ENCODE measurements at regions not wholly inside any gene's neighbourhood (a gene's known extent, or its start where the extent isn't known, plus 50 kb on each side); places are given as distances from the start of the nearest gene placed in this dataset.

DNA sequence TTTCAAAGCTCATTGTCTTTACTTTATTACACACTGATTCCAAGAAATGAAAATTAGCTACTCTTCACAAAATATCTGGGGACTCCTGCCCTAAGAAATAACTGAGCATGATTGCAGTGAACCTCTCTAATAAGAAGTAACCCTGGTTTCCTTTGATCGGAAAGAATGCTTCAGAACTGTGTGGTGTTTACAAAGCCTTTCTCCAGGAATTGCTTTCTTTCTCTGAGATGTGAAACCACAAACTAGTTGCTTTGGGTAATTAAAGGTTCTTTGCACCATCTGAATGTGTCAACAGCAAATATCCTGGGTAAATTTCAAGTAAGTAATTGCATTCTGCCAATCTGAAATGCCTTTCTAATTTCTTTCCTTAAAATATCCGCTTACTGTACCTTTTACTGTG is 292.9 kb upstream of the SLIT2 start:
- TF ChIP-seq, protein P1, sequence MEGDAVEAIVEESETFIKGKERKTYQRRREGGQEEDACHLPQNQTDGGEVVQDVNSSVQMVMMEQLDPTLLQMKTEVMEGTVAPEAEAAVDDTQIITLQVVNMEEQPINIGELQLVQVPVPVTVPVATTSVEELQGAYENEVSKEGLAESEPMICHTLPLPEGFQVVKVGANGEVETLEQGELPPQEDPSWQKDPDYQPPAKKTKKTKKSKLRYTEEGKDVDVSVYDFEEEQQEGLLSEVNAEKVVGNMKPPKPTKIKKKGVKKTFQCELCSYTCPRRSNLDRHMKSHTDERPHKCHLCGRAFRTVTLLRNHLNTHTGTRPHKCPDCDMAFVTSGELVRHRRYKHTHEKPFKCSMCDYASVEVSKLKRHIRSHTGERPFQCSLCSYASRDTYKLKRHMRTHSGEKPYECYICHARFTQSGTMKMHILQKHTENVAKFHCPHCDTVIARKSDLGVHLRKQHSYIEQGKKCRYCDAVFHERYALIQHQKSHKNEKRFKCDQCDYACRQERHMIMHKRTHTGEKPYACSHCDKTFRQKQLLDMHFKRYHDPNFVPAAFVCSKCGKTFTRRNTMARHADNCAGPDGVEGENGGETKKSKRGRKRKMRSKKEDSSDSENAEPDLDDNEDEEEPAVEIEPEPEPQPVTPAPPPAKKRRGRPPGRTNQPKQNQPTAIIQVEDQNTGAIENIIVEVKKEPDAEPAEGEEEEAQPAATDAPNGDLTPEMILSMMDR (IDR thresholded peaks at IDR 0.05) = no peak
- TF ChIP-seq POLR2A (IDR thresholded peaks at IDR 0.05) = no peak
